SIG-M5 treated with dmso at 0.1 percent for 504 hours (cell line): ENCODE measurements at regions not wholly inside any gene's neighbourhood (a gene's known extent, or its start where the extent isn't known, plus 50 kb on each side); places are given as distances from the start of the nearest gene placed in this dataset.
"Not testable (repeated sequence)": the region's sequence is repeated elsewhere in the genome, so short reads cannot be mapped to it uniquely, and the experiment has no call there.

Source experiments
- DNase-seq: peaks from one replicate; lab custom pipeline; 2025; ENCODE audit not compliant: unreplicated experiment; lab: John Stamatoyannopoulos, UW

DNA sequence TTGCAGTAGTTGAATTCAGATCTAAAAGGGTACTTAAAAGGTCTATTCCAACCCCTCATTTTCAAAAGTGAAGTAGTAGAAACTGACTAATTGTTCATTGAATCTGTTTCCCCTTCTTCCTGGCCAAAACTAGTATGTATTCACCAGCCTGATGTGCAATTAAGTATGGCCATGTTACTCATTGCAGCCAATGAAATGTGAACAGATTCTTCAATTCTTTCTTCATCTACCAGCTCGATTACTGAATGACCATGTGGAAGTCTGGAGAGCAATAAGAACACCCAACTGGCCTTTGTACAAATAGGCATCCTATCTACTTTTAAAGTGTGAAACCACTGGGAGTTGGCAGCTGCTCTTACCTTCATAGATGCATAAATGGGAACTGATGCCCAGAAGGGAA lies 449.0 kb upstream of the ID2 start:
- DNase-seq, result no peak

DNA sequence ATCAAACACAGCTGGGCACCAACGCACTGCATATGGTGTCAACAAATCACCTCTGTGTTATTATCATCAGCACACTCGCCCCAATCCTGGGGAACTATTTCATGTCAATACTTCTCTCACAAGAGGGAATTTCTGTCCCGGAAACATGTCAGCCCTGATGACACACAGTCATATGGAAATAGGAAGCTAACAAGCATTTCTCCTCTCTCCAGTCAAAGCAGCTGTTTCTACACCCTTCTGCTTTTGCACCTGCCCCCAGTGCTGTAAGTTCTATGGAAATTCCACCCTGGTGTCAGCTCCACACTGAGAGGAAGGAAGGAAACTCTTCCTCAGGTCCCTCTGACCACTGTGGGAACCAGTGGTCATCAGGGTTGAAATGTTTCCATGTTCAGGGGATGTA lies 447.6 kb upstream of the ID2 start:
- no peak for DNase-seq

DNA sequence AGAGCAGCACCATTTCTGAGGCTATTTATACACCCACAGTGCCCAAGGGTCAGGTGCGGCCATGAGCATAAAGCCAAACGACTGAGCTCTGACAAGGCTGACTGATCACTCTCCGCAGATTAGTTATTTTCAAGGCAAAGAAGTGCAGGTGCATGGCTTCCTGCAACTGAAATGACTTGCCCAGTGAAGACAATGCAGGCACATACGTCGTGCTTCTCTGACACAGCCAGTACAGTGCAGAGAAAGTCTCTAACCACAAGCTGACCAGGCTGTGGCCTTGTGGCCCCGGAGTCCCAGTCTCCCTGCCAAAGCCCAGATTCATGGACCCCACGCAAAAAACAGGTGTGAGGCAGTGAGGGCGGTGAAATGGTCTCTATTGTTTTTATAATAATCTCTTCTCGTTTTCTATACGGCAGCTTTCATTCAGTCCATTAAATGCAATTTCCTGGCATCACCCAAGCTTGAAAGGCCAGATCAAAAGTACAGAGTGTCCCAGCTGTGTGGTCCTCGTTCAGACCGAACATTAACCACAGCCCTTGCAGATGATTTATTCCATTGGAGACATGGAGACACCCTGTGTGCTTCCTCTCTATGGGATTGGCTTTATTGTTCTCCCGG lies 447.0 kb upstream of the ID2 start:
- DNase-seq, result no peak

DNA sequence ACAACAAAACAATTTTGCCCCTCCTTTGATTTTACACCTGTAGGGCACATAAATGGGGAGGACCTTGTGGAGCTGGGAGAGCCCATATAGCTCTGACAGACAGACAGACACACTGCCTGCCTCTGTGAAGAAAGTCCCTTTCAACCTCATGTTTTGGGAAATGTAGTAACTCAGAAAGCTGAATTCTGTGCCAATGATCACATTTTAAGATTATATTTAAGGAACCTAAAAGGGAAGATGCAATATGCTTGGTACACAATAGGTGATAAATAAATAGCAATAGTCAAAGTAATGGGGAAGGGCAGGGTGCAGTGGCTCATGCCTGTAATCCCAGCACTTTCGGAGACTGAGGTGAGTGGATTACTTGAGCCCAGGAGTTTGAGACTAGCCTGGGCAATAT lies 446.4 kb upstream of the ID2 start:
- no peak for DNase-seq

DNA sequence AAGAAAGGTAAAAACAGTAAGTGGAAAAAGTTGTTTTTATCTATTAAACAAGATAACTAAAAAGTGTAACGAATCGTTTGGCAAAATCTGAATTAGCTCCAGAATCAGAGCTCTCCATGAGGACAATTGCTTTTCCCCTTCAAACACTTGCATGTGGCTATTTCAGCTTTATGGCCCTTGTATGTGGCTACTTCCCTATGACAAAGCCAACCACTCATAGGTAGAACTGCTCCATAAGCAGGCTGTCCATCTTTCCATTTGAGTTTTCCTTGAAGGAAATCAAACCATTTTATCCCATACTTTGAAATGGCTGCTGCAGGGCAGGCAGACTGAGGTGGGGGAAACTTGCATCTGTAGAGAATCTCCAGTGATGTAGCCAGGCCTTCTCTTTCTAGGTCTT lies 445.5 kb upstream of the ID2 start:
- no peak for DNase-seq

DNA sequence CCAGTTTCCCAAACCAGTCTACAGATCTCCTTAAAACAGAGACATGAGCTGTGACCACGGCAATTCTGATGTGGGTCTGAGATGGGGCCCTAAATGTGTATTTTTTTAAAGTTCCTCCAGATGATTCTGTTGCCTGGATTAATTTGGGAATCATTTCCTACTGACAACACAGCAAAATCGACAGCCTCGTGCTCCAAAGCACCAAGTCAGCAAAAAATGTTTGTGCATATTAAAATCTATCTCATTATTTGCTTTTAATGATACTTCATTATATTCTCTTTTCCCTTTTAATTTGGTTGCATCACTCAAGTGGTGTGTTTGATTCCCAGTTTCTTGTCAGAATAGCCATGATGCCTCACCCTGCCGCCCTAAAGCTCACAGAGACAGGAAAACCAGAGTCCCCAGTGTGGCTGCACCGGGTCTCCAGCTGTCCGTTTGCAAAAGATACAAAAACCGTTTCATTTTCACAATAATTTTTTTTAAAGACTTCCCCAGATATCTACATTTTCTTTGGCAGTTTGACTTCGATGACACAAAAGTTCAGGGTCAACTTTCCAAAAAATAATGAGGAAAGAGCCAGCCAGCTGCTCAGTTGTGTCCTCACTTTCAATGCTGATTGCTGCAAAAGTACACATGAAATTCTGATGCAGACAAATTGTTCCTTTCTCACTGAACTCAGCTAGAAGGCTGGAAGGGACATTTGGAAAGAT lies 443.2 kb upstream of the ID2 start:
- DNase-seq, result no peak

DNA sequence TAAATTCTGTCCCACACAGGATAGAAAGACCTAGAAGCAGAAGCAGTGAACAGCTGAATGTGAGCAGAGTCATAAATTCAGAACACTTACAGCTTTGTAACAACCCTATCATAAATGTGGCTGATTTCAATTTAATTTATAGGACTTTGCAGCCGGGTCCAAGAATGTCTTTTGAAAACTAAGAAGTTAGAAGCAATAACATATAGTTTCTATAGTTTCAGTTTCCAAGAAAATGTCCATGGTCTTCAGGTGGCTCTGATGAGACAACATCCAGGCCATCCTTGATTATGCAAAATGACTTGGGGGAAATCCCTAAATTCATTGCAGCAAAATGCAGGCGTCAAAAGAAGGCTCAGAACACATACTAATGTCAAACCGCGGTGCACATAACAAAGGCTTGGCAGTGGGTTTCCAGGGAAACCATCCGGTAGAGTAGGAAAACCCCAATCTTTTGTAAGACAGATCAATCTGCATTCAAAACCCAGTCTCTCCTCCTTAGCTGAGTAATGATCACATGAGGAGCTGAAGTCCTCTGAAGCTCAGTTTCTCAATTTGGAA lies 442.2 kb upstream of the ID2 start:
- DNase-seq, result no peak

DNA sequence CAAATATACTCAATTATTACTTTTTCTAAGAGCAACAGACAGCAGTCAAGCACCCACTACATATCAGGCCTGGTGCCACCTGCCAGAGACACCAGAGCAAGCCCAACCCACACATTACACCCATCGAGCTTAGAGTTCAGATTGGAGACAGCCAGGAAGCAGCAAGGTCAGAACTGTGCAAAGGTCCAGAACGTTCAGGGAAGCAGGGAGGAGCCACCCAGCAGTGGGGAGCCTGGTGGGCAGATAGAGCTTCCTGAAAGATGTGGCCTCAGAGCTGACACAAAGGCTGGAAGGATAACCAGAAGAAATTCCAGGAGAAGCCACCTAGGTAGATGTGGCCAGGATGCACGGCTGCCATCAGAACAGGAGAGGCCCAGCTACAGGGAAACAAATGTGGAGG lies 440.5 kb upstream of the ID2 start:
- DNase-seq, result no peak

DNA sequence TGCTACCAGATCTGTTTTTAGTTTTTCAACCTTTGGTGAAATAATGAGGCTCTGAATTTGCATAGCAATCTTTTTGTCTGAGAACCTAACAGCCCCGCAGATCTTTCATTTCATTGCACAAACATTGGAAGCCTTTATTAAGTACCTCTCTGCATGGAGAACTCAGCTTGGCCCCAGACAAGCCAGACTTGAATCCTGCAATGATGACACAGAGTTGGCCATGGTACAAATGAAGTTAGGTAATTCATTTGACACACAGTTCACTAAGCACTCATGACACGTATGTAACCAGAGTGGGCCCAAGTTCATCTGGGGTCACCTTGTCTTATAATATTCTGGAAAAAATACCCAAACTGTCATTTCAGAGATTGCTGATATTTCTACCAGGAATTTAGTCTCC lies 439.1 kb upstream of the ID2 start:
- DNase-seq, result no peak

DNA sequence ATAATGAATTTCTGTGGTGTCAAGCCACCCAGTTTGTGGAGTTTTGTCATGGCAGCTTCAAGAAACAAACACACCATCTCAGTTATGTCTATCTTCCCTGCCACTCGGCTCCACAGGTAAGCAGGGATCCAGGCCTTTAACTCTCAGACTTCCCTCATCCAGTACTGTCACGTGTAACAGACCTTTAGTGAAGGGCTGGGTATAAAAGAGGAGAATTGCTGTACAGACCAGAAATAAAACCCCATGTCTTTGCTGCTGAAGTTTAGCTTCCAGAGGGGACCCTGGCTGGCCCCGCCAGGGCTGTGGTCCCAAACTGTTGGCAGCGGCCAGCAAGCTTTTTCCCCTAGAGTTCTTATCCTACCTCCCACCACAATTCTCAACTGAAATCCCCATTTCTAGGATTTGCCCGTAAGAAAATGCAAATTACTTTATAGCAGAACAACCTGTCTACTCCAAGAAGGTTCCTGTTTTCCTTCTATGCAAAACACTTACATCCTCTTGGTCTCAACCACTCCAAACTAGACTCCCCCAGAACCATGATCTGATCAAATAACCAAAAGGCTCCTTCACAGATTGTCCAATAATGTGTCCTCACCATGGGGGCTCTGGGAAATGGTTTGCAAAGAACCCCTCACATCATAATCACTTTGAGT lies 438.0 kb upstream of the ID2 start:
- no peak for DNase-seq

DNA sequence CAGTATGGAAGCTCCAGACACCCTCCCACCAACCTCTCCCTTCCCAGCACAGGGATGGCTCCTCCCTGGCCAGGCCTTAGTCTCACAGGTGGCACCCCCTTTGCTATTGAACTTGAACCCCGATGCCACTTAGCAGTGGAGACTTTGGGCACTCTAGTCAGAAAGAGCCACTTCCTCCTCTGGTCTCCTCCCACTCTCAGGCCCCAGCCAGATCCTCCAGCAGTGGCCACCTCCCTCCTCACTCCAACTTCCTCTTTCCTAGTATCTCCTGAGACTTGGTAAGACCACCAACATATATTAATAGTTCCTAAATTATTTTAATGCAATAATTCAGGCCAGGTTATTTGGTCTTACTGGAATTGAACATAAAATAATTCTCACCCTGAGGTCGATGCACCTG lies 437.2 kb upstream of the ID2 start:
- peak; percentile 62 for DNase-seq

DNA sequence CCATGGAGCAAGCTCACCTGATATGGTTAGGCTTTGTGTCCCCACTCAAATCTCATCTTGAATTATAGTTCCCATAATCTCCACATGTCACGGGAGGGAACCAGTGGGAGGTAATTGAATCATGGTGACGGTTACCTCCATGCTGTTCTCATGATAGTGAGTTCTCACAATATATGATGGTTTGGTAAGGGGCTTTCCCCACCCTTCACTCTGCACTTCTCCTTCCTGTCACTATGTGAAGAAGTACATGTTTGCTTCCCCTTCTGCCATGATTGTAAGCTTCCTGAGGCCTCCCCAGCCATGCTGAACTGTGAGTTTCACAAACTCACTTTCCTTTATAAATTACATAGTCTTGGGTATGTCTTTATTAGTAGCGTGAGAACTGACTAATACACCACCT lies 435.7 kb upstream of the ID2 start:
- DNase-seq, result no peak

DNA sequence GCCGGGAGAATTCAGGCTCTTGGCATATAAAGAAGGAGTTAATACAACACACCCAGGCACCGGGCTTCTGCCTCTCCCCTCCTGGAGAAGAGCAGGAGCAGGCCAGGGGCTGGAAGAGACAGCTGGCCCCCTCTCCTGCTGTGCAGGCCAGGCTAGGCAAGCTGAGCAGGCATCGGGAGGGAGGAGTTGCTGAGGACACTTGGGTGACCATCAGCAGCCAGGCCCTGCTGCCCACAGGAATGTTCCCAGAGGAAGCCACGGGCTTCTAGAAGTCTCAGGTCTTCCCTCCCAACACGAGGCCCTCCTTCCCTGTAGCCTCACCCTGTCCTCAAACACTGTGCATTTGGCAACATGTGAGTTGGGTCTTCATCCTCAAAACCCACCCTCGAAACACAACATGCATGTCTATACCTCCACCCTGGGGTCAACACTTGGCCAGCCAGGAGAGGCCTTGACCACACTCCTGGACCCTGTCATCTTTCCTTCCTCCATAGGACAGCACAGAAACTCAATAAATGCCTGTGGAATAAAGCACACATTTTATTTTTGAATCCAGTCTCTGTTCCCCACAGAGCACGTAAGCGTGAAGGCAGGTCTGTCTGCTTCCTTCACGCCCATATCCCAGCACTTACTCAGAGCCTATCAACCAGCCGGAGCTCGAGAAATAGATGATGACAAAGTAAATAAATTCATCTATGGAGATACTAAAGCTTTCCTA lies 433.8 kb upstream of the ID2 start:
- no peak for DNase-seq

DNA sequence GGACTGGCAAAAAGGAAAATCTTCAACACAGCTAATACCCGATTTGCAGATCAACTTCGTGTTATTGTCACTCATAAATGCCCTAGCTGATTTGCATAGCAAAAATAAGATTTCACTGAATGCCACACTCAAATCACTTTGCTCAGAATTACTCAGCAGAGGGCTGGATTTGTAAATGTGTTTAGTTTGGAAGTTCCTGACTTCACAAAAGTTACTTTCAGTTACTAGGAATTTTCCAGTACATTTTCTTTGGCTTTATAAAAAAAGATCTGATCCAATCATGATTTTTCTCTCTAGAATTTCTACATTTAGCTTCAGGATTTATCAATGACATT lies 433.3 kb upstream of the ID2 start:
- DNase-seq, result no peak

DNA sequence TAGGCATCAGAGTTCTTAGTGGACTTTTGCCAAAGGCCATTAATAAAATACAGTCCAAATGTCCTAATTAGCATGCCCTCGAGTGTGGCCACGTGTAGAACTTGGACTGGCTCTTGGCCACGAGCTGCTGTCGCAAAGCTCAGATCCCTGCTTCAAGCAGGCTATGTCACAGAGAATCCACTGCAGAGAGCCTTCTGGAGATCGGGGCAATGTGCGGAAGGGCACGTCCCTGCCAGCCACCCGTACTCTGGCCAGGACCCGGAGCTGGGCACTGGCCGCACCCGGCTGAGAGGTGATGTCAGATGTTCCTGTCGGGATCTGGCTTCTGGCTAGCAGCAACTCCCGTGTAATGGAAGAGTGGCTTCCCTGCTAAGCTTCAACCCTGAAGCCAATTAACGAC lies 432.7 kb upstream of the ID2 start:
- no peak for DNase-seq

DNA sequence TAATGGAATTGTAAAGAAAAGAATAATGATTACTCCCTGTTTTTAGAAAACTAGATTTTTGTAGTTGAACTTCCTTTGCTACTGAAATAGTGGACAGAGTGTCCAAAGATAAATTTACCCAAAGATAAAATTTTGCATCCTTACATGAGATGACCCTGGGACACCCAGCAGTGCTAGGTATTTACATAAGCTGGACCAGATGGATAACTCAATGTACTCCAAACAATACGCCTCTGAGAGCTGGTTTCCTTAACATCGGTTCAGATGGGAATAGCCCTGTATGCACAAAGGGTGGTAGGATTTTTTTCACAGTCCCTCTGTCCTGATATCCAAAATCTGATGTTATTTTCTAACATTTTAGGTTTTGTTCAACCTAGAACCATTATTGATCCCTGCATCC lies 432.1 kb upstream of the ID2 start:
- DNase-seq, result no peak

DNA sequence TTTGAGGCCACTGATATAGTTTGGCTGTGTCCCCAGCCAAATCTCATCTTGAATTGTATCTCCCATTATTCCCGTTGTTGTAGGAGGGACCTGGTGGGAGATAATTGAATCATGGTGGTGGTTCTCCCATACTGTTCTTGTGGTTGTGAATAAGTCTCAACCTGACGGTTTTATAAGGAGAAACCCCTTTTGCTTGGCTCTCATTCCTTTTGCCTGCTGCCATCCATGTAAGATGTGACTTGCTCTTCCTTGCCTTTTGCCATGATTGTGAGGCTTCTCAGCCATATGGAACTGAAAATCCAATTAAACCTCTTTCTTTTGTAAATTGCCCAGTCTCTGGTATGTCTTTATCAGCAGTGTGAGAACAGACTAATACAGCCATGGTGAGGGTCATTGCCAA lies 431.6 kb upstream of the ID2 start:
- DNase-seq, result not testable (repeated sequence)

DNA sequence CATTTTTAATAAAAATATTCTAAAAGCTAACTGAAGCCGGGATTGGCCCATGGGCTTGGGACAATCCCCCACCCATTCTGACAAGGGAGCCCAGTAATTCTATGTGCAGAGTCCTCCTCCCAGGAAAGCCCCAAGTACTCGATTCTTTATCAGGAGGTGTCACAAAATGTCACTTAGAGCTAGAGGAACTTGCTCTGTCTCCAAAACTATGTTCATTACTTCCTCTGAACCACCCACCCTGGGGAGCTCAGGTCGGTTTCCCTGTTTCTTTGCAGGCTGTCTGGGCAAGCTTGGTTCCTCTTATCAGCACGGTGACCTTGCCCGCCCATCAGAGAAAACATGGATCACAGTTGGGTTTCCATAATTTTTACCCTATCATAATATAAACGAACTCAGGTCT lies 430.6 kb upstream of the ID2 start:
- no peak for DNase-seq

DNA sequence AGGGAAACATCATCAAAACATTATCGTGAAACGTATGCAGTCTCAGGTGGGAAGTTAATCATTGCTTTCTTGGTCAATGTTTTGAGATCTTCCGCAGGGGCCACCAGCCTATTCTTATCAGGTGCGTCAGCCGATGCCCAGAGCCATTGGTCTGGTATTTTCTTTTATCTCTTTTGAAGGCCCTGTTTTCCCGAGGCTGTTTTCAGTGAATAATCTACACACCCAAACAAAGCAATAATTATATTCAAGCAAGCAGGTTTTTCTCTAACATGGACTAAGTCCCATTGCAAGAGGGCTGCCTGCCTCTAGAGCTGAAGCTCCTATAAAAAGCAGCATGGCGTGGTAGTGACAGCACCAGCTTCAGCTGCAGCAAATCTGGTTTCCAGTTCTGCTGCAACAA lies 430.0 kb upstream of the ID2 start:
- DNase-seq, result no peak

DNA sequence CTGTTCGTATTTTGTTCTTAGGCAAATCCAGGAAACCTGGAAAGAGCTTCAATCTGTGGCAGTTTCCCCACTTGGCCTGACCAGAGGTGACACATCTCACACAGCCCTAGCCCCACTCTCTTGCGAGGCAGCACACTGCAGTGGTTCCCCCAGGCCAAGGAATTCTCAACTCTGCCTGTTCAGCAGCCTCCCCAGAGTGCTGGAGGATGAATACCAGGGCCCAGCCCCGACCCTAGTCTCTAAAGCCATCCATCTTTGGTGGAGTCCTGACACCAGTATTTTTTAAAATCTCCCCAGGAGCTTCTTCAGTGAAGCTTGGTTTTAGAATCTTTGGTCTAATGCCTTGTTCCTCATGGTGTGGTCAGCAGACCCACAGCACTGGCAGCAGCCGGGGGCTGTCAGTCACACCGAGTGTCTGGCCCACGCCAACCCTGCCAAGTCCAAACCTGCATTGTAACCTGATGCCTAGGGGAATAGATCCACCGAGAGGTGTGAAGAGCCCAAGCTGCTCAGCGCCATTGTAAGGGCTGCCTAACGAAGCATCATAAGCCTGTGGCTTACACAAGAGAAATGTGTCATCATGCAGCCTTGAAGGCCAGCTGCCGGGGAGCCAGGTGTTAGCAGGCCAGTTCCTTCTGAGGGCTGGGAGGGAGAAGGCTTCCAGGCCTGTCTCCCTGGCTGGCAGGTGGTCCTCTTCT lies 428.7 kb upstream of the ID2 start:
- no peak for DNase-seq

DNA sequence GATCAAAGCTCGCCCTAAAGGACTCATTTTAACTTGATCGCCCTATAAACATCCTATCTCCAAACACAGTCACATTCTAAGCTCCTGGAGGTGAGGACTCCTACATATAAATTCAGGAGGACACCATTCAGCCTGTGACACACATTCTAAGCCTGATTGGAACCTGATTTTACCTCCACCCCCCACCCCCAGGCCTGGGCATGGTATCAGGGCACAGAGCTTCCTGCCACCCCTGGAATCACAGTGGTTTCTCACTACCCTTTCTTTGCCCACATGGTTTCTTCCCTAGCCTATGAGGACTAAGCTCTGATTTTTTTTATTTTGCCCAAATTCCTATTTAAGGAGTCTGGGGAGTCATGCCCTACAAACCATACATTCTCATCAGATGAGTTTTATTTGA lies 428.1 kb upstream of the ID2 start:
- DNase-seq, result no peak
